Heart right ventricle (tissue), 16 donors: ENCODE measurements at regions not wholly inside any gene's neighbourhood (a gene's known extent, or its start where the extent isn't known, plus 50 kb on each side); places are given as distances from the start of the nearest gene placed in this dataset.

Experiments
- ATAC-seq, 8 donors: fragments of 200-7000 bp; cut with Tn5 transposase; one replicate each; pipeline ENCODE4 v1.9.1; 2020; ENCODE audit warnings: mild to moderate bottlenecking in 8 of 8, moderate library complexity in 8 of 8, moderate number of reproducible peaks in 1 of 8
- DNase-seq, 2 donors: peaks; one replicate each; pipeline ENCODE4 v3.0.0-alpha.2; 2020
- H3K27ac ChIP-seq, 10 donors: fragments of 200-600 bp; sonication (generic) in 2 of 10; one replicate each; pipeline versions ENCODE4 v1.5.0 to v1.8.0; 2020 to 2022; ENCODE audit warnings: mild to moderate bottlenecking in 3 of 10
- H3K27me3 ChIP-seq, 7 donors: fragments of 200-600 bp; one replicate each; pipeline ENCODE4 v1.8.0; 2021 to 2022; ENCODE audit warnings: mild to moderate bottlenecking in 2 of 7
- H3K36me3 ChIP-seq, 9 donors: fragments of 200-600 bp; sonication (generic) in 1 of 9; one replicate each; pipeline versions ENCODE4 v1.5.0 to v1.8.0; 2020 to 2022; ENCODE audit warnings: mild to moderate bottlenecking in 2 of 9
- H3K4me1 ChIP-seq, 9 donors: fragments of 200-600 bp; sonication (generic) in 1 of 9; one replicate each; pipeline versions ENCODE4 v1.5.0 to v1.8.0; 2020 to 2022; ENCODE audit warnings: mild to moderate bottlenecking in 4 of 9
- H3K4me3 ChIP-seq, 10 donors: fragments of 200-600 bp; sonication (generic) in 2 of 10; one replicate each; pipeline versions ENCODE4 v1.5.0 to v1.8.0; 2020 to 2022; ENCODE audit warnings: mild to moderate bottlenecking in 7 of 10, moderate library complexity in 2 of 10
- H3K9me3 ChIP-seq, 11 donors: fragments of 200-600 bp in 10 of 11; sonication (generic) in 2 of 11; one replicate each; pipeline versions ENCODE4 v1.5.0 to v1.8.0; 2013 to 2022; ENCODE audit warnings: mild to moderate bottlenecking in 2 of 11, control low read depth in 1 of 11, moderate library complexity in 1 of 11
- WGBS, 2 donors: extraction: QIAGEN DNeasy Blood & Tissue Kit; methylation state at CpG; one replicate each; pipeline ENCODE4 v1.1.7; 2013; ENCODE audit warnings: inconsistent platforms in 1 of 2; 5-methylcytosine and 5-hydroxymethylcytosine counted together
- intact Hi-C, 10 donors: fragments of 100-400 bp; cut with DNase I; formaldehyde crosslinking; loops; one replicate each; pipeline versions ENCODE4 v1.11.1 to v1.14.2; 2022
- TF ChIP-seq, protein P1 (sequence below), 9 donors: fragments of 200-600 bp; sonication (generic) in 2 of 9; IDR thresholded peaks; one replicate each; pipeline versions ENCODE4 v1.5.0 to v1.8.0; 2021 to 2022; ENCODE audit warnings: antibody characterized with exemption in 9 of 9, mild to moderate bottlenecking in 5 of 9, moderate library complexity in 1 of 9
- donor health status: Arrhythmogenic right ventricular cardiomyopathy.
- donor health status: ischemic (EF 13 %, LVEDD 7.1; RV severe dilation, severe dysfunction).
- donor health status: healthy with polysubstance abuse.
- donor health status: DM: no; HTN: yes; CAD: no.
- donor health status: DM: no; HTN: no; CAD: no.
- donor health status: ischemic (EF 25% LVEDD 6.9; RV normal size, moderate dysfunction).
- donor health status: ischemic (EF 25% LVEDD 5.7; RV mildly dilated, moderate dysfunction).
- donor health status: healthy.
- donor health status: DM: yes; HTN: yes; CAD: no.
- donor health status: Ischemic cardiomyopathy.
- donor health status: ischemic (EF 35%, LVEDD 5.7; RV mildly dilated, moderate dysfunction).
- donor health status: nonischemic (EF 11% LVEDD 7.7; RV severe dilation, severe dysfunction).
- donor health status: DM: yes; HTN: yes; CAD: no.
- donor health status: PGD.
- donor health status: ischemic (EF 29% LVEDD 5.4; RV normal size, mild dysfunction).
- donor health status: nonischemic (EF 23%, LVEDD 6.1; RV moderate dilation, normal function).

DNA sequence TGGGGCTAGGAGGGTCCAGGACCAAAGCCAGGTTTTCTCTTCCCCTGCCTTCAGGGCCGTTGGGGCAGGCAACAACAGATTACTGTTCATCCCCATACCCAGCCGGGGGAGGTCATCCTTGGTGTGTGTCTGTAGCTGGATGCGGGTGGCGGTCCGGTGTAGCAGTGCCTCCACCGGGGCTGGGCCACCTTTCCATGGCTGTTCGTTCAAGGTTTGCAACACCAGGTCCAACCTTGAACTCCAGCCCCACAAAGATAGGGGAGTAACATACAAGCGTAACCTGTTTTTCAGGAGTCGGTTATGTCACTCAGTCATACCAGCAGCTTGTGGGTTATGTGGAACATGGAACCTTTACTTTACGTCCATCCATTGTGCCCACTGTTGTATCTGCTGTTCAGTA is 58.5 kb upstream of the FAM120A start:
- intact Hi-C loops: no loop called here
- TF ChIP-seq, protein P1, sequence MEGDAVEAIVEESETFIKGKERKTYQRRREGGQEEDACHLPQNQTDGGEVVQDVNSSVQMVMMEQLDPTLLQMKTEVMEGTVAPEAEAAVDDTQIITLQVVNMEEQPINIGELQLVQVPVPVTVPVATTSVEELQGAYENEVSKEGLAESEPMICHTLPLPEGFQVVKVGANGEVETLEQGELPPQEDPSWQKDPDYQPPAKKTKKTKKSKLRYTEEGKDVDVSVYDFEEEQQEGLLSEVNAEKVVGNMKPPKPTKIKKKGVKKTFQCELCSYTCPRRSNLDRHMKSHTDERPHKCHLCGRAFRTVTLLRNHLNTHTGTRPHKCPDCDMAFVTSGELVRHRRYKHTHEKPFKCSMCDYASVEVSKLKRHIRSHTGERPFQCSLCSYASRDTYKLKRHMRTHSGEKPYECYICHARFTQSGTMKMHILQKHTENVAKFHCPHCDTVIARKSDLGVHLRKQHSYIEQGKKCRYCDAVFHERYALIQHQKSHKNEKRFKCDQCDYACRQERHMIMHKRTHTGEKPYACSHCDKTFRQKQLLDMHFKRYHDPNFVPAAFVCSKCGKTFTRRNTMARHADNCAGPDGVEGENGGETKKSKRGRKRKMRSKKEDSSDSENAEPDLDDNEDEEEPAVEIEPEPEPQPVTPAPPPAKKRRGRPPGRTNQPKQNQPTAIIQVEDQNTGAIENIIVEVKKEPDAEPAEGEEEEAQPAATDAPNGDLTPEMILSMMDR (IDR thresholded peaks at IDR 0.05): no peak
- Histone ChIP-seq H3K27ac (no peak overlapping the region), H3K36me3 (no peaks in the 10 kb centered on the region), H3K9me3 (no peaks in the 10 kb centered on the region), H3K4me1 (no peaks in the 10 kb centered on the region), H3K4me3 (no peak overlapping the region), H3K27me3 (no peaks in the 10 kb centered on the region)
- DNase-seq (no peak), ATAC-seq (no peak)
- WGBS, 2 donors: 91% methylated on average over 10 of the region's 10 CpGs
